AG10803 (cell line): ENCODE measurements at regions not wholly inside any gene's neighbourhood (a gene's known extent, or its start where the extent isn't known, plus 50 kb on each side); places are given as distances from the start of the nearest gene placed in this dataset.

ENCODE experiments used
- DNase-seq: peaks from one replicate; pipeline ENCODE4 v3.0.0; 2010; ENCODE audit warnings: low read depth
- H3K4me3 ChIP-seq: 2 replicates; pipeline ENCODE4 v1.5.1; 2011; ENCODE audit warnings: mild to moderate bottlenecking, low read length, control low read depth
- CTCF ChIP-seq: conservative IDR thresholded peaks from 2 replicates; pipeline ENCODE4 v1.5.1; 2011; ENCODE audit warnings: mild to moderate bottlenecking, low read length, control low read depth, inconsistent platforms

DNA sequence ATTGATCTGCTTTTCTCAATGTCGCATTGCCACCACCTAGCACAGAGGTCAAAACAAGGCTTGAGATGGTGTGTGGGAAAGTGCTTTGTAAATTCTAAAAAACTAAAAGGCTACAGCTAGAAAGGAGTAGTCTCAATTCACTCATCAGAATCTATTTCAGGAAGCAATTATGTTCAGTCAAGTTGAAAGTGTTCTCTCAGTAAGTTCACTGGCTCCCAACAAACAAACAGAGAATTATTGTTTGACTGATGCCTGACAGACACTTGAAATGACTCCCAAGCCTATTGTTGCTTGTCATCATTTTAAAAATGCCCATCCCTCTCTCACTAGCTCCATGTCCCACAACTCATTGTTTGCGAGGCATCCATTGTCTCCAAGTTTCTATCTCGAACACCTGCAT lies 419.6 kb upstream of the CPEB2 start:
- no peak for TF ChIP-seq CTCF
- no peak for DNase-seq
- no peak overlapping the region for H3K4me3 ChIP-seq

- H3K4me3 ChIP-seq, result no peak overlapping the region
- no peak for DNase-seq
- no peak for TF ChIP-seq CTCF
Measured at GRCh38 chr4:14583331-14583730, 418.9 kb upstream of the CPEB2 start.

DNA sequence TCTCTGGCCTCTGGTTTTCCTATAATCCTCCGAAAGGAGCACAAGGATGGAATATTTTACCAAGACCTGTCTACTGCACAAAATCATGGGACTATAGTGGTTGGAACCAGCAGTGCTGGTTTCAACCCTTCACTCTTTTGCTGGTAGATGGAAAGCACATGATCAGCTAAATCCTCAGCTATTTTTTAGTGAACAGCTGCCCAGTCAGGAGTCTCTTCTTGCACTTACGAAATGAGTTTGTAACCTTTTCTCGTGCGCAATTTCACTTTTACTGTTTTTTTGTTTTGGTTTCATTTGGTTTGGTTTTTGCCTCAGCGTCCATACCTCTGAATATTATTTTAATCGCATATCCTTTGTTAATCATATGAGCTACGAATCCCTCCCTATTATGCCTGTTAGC lies 418.5 kb upstream of the CPEB2 start:
- no peak overlapping the region for H3K4me3 ChIP-seq
- no peak for DNase-seq
- no peak for TF ChIP-seq CTCF

DNA sequence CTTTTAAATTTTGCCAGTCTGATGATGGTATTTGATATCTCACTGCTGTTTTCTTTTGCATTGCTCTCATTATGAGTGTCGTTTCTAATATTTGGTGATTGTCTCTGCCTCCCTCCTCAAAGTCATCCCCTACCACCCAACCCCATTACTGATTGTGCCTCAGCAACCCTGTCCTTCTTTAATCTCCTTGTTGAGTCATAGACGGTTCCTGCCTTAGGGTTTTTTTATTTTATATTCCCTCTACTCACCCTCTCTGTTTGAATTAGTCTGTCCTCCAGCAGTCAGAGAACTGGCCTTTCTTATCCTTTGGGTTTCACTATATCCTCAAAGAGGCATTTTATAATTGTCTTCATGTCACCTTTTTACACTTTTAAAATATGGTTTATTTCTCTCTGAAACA lies 409.3 kb upstream of the CPEB2 start:
- DNase-seq, result no peak
- no peak overlapping the region for H3K4me3 ChIP-seq
- no peak for TF ChIP-seq CTCF

GRCh38 chr4:14596028-14596427 lies 406.3 kb upstream of the CPEB2 start:
- no peak for DNase-seq
- no peak overlapping the region for H3K4me3 ChIP-seq
- TF ChIP-seq CTCF, result no peak

- TF ChIP-seq CTCF, result no peak
- no peak for DNase-seq
- no peak overlapping the region for H3K4me3 ChIP-seq
Measured at GRCh38 chr4:14596437-14596836, 405.8 kb upstream of the CPEB2 start.

GRCh38 chr4:14596904-14597303 lies 405.4 kb upstream of the CPEB2 start:
- DNase-seq, result no peak
- H3K4me3 ChIP-seq, result no peak overlapping the region
- TF ChIP-seq CTCF, result no peak
